Lower lobe of right lung (tissue), 2 donors: ENCODE measurements at regions not wholly inside any gene's neighbourhood (a gene's known extent, or its start where the extent isn't known, plus 50 kb on each side); places are given as distances from the start of the nearest gene placed in this dataset.

Source experiments
- ATAC-seq, 2 donors: fragments of 200-7000 bp; cut with Tn5 transposase; one replicate each; pipeline ENCODE4 v1.9.1; 2020 to 2022; ENCODE audit warnings: mild to moderate bottlenecking in 2 of 2, moderate library complexity in 2 of 2
- DNase-seq: peaks from one replicate; pipeline ENCODE4 v3.0.0-alpha.2; 2020
- H3K27ac ChIP-seq: fragments of 200-600 bp; one replicate; pipeline ENCODE4 v1.8.0; 2022
- H3K27me3 ChIP-seq: fragments of 200-600 bp; one replicate; pipeline ENCODE4 v1.8.0; 2022; ENCODE audit warnings: low read depth
- H3K36me3 ChIP-seq: fragments of 200-600 bp; one replicate; pipeline ENCODE4 v1.8.0; 2022; ENCODE audit warnings: mild to moderate bottlenecking
- H3K4me1 ChIP-seq: fragments of 200-600 bp; one replicate; pipeline ENCODE4 v1.8.0; 2022
- H3K4me3 ChIP-seq: fragments of 200-600 bp; one replicate; pipeline ENCODE4 v1.8.0; 2022; ENCODE audit warnings: mild to moderate bottlenecking
- H3K9me3 ChIP-seq: fragments of 200-600 bp; one replicate; pipeline ENCODE4 v1.8.0; 2022
- CTCF ChIP-seq: fragments of 200-600 bp; IDR thresholded peaks from one replicate; pipeline ENCODE4 v1.8.0; 2022; ENCODE audit warnings: antibody characterized with exemption, mild to moderate bottlenecking
- intact Hi-C: fragments of 100-400 bp; cut with DNase I; formaldehyde crosslinking; loops from one replicate; pipeline ENCODE4 v1.11.0; 2022
- donor health status: DM: no; HTN: yes; CAD: no; lungs with severe emphysema.

- H3K36me3 ChIP-seq: no peaks in the 10 kb centered on the region
- TF ChIP-seq CTCF: no peak
Measured at GRCh38 chrX:57772637-57773036, 92.6 kb upstream of the NLRP2B start.

GRCh38 chrX:57771689-57772088, 91.6 kb upstream of the NLRP2B start:
- Histone ChIP-seq H3K27ac (no peak overlapping the region), H3K27me3 (no peaks in the 10 kb centered on the region), H3K4me3 (no peak overlapping the region), H3K36me3 (no peaks in the 10 kb centered on the region), H3K9me3 (no peaks in the 10 kb centered on the region), H3K4me1 (no peaks in the 10 kb centered on the region)
- intact Hi-C loops: no loop called here
- TF ChIP-seq CTCF: no peak
- ATAC-seq: no peak
- DNase-seq: no peak

More at GRCh38 chrX:57772637-57773036, 92.6 kb upstream of the NLRP2B start:
- intact Hi-C loops: no loop called here
- H3K4me1 ChIP-seq: no peaks in the 10 kb centered on the region
- DNase-seq (no peak), ATAC-seq (no peak)
- no peak overlapping the region for H3K27ac ChIP-seq
- no peak overlapping the region for H3K4me3 ChIP-seq
- no peaks in the 10 kb centered on the region for H3K27me3 ChIP-seq
- no peaks in the 10 kb centered on the region for H3K9me3 ChIP-seq

- no peak overlapping the region for H3K27ac ChIP-seq
- intact Hi-C loops: no loop called here
- no peaks in the 10 kb centered on the region for H3K9me3 ChIP-seq
- H3K27me3 ChIP-seq: no peaks in the 10 kb centered on the region
- DNase-seq: no peak
- no peak overlapping the region for H3K4me3 ChIP-seq
- no peaks in the 10 kb centered on the region for H3K36me3 ChIP-seq
- no peak for TF ChIP-seq CTCF
- no peaks in the 10 kb centered on the region for H3K4me1 ChIP-seq
- no peak for ATAC-seq
Measured at GRCh38 chrX:57752866-57753265, 72.8 kb upstream of the NLRP2B start.

GRCh38 chrX:57741107-57741506, 61.0 kb upstream of the NLRP2B start:
- Histone ChIP-seq H3K9me3 (no peaks in the 10 kb centered on the region), H3K4me3 (no peak overlapping the region), H3K27ac (no peak overlapping the region), H3K36me3 (no peaks in the 10 kb centered on the region), H3K4me1 (no peaks in the 10 kb centered on the region), H3K27me3 (no peaks in the 10 kb centered on the region)
- intact Hi-C loops: no loop called here
- ATAC-seq (no peak), DNase-seq (no peak)
- TF ChIP-seq CTCF: no peak

GRCh38 chrX:57737881-57738280, 57.8 kb upstream of the NLRP2B start:
- ATAC-seq: no peak
- intact Hi-C loops: no loop called here

More at GRCh38 chrX:57737881-57738280, 57.8 kb upstream of the NLRP2B start:
- no peak overlapping the region for H3K4me3 ChIP-seq
- TF ChIP-seq CTCF: no peak
- H3K27me3 ChIP-seq: no peaks in the 10 kb centered on the region
- no peaks in the 10 kb centered on the region for H3K4me1 ChIP-seq
- no peaks in the 10 kb centered on the region for H3K9me3 ChIP-seq
- no peak for DNase-seq
- H3K27ac ChIP-seq: no peak overlapping the region
- no peaks in the 10 kb centered on the region for H3K36me3 ChIP-seq
